Activated naive CD4-positive, alpha-beta T cell treated with anti-CD3 and anti-CD28 coated beads for 36 hours (primary cell): ENCODE measurements at regions not wholly inside any gene's neighbourhood (a gene's known extent, or its start where the extent isn't known, plus 50 kb on each side); places are given as distances from the start of the nearest gene placed in this dataset.

ENCODE experiments used
- CTCF ChIA-PET: fragments of 350-600 bp; sonication (Branson Sonifier 250); formaldehyde crosslinking; loops from one replicate; lab custom pipeline; 2021; ENCODE audit warnings: antibody characterized with exemption; lab: Charles Lee
- DNase-seq: peaks from one replicate; pipeline ENCODE4 v3.0.0-alpha.2; 2020
- H3K27ac Mint-ChIP-seq: one replicate; pipeline ENCODE4 v1.8.0; 2021; ENCODE audit warnings: mild to moderate bottlenecking, mixed read lengths
- H3K27me3 Mint-ChIP-seq: one replicate; pipeline ENCODE4 v1.8.0; 2021; ENCODE audit warnings: low read depth, mixed read lengths
- H3K36me3 Mint-ChIP-seq: one replicate; pipeline ENCODE4 v1.8.0; 2021; ENCODE audit warnings: low read depth, mixed read lengths
- H3K4me1 Mint-ChIP-seq: one replicate; pipeline ENCODE4 v1.8.0; 2021; ENCODE audit warnings: low read depth, mixed read lengths
- H3K4me3 Mint-ChIP-seq: one replicate; pipeline ENCODE4 v1.8.0; 2021; ENCODE audit warnings: mild to moderate bottlenecking, moderate library complexity, mixed read lengths
- H3K9me3 Mint-ChIP-seq: one replicate; pipeline ENCODE4 v1.8.0; 2021; ENCODE audit warnings: mixed read lengths
- intact Hi-C: fragments of 100-400 bp; cut with micrococcal nuclease; formaldehyde crosslinking; loops from one replicate; pipeline ENCODE4 v1.15.1; 2023

DNA sequence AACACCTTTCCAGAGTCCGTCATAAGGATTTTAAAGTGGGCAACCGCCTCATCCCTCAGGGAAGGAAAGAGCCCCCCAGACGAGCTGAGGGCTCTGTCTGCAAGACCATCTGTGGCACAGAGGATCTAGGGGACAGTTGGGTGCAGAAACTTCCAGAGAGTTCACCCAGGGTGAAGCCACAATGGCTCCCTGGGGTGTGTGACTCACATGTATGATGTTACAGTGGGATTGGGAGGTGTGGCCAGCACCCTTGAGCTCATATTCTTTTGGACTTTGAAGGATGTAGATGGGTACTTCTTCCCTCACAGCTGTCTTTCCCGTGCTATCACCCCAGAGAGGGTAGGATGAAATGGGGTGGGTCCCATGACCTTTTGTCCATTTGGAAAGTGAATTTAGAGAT, 95.5 kb downstream of the NCR2 start:
- no peak overlapping the region for H3K4me3 Mint-ChIP-seq
- intact Hi-C loops = no loop called here
- no peak overlapping the region for H3K27ac Mint-ChIP-seq
- peaks cover 12% of the 10 kb centered on the region for H3K4me1 Mint-ChIP-seq
- peaks cover 26% of the 10 kb centered on the region for H3K27me3 Mint-ChIP-seq
- DNase-seq = no peak
- CTCF ChIA-PET = interaction anchor here (1.4 to 1.5 kb wide), 2 partner anchors 14 to 123 kb away, joined by 3 to 5 read pairs; no protein-coding TSS in a partner anchor
- H3K9me3 Mint-ChIP-seq = no peaks in the 10 kb centered on the region
- no peaks in the 10 kb centered on the region for H3K36me3 Mint-ChIP-seq

GRCh38 chr6:41432280-41432679, 96.9 kb downstream of the NCR2 start:
- no peak overlapping the region for H3K4me3 Mint-ChIP-seq
- H3K27me3 Mint-ChIP-seq = peaks cover 26% of the 10 kb centered on the region
- DNase-seq = no peak
- CTCF ChIA-PET = interaction anchor here (0.8 to 0.9 kb wide), 2 partner anchors 11 to 171 kb away, joined by 3 read pairs; no protein-coding TSS in a partner anchor
- H3K9me3 Mint-ChIP-seq = no peaks in the 10 kb centered on the region
- intact Hi-C loops = no loop called here
- peaks cover 12% of the 10 kb centered on the region for H3K4me1 Mint-ChIP-seq
- no peaks in the 10 kb centered on the region for H3K36me3 Mint-ChIP-seq
- H3K27ac Mint-ChIP-seq = no peak overlapping the region

DNA sequence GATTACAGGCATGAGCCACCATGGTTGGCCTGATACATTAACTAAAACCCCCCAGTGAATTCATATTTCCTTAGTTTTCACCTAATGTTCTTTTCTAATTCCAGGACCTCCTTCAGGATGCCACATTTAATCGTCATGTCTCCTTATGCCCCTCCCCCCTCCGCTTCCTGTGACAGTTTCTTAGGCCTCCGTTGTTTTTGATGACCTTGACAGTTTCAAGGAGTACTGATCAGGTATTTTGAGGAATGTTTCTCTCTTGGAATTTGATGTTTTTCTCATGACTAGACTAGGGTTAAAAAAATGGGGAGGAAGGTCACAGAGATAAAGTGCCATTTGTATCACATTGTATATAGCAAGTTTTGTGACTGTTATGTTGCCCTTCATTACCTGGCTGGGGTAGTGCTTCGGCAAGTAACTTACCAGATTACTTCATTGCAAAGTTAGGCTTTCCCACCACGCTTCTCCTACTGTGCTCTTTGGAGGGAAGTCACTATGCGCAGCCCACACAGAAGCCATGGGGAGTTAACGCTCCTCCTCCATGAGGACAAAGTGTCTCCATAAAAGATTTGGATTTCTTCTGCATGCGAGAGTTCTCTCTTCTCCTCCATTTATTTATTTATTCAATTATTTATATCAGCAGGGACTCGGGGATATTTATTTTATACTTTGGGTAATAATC, 99.5 kb downstream of the NCR2 start:
- CTCF ChIA-PET = interaction anchor here (1.3 kb wide), 1 partner anchor 10 kb away, joined by 3 read pairs; no protein-coding TSS in a partner anchor
- Mint-ChIP-seq H3K36me3 (no peaks in the 10 kb centered on the region), H3K27me3 (peaks cover 14% of the 10 kb centered on the region), H3K4me3 (no peak overlapping the region), H3K4me1 (peaks cover 11% of the 10 kb centered on the region), H3K9me3 (no peaks in the 10 kb centered on the region), H3K27ac (no peak overlapping the region)
- no peak for DNase-seq
- intact Hi-C loops = no loop called here

- Mint-ChIP-seq H3K4me1 (peaks cover 37% of the 10 kb centered on the region), H3K27me3 (peaks cover 5% of the 10 kb centered on the region), H3K9me3 (no peaks in the 10 kb centered on the region), H3K27ac (peak overlapping the region; percentile 22), H3K4me3 (no peak overlapping the region), H3K36me3 (no peaks in the 10 kb centered on the region)
- intact Hi-C loops = no loop called here
- no peak for DNase-seq
- CTCF ChIA-PET = interaction anchor here (0.9 kb wide), 1 partner anchor 16 kb away, joined by 3 read pairs; no protein-coding TSS in a partner anchor
Observed at GRCh38 chr6:41437604-41438003, 102.2 kb downstream of the NCR2 start.

GRCh38 chr6:41438746-41439145, 103.3 kb downstream of the NCR2 start:
- H3K4me3 Mint-ChIP-seq = no peak overlapping the region
- intact Hi-C loops = no loop called here
- no peaks in the 10 kb centered on the region for H3K36me3 Mint-ChIP-seq
- peaks cover 40% of the 10 kb centered on the region for H3K4me1 Mint-ChIP-seq
- CTCF ChIA-PET = interaction anchor here (0.7 kb wide), 1 partner anchor 162 kb away, joined by 4 read pairs; no protein-coding TSS in a partner anchor
- no peak for DNase-seq
- no peaks in the 10 kb centered on the region for H3K9me3 Mint-ChIP-seq
- H3K27ac Mint-ChIP-seq = peak overlapping the region; percentile 38
- H3K27me3 Mint-ChIP-seq = peaks cover 5% of the 10 kb centered on the region

DNA sequence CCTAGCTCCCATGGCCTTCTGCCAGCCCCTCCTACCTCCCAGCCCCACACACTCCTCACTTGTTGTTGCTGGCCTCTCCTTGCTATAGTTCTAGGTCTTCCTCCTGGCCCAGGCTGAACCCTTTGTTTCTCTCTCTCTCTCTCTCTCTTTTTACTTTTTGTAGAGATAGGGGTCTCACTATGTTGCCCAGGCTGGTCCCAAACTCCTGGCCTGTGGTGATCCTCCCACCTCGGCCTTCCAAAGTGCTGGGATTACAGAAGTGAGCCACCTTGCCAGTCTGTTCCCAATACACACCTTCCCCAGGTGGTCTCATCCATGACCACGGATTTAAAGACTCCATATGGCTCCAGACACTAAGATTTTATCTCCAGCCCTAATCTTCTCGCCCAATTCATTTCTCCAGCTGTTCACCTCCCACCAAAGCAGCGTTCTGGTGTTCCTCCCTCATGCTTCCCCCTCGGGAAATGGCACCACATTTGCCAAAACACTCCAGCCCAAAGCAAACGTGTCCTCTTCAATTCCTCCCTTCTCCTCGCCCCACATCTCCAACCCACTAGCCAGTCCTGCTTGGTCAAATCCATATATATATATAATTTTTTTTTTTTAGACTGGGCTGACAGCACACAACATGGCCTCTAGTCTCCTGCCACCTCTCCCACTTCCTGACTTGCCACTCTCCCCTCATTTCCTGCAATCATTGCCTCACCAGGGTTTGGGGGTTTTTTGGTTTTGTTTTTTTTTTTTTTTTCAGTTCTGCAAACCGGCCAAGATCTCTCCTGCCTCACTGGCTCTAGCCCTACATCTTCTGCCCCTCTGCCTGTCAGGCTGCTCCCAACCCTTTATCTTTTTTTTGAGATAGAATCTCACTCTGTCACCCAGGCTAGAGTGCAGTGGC, 104.4 kb downstream of the NCR2 start:
- Mint-ChIP-seq H3K4me1 (peaks cover 40% of the 10 kb centered on the region), H3K36me3 (no peaks in the 10 kb centered on the region), H3K4me3 (no peak overlapping the region), H3K27ac (peak overlapping the region; percentile 79), H3K9me3 (no peaks in the 10 kb centered on the region), H3K27me3 (peaks cover 5% of the 10 kb centered on the region)
- DNase-seq = peak; percentile 64
- intact Hi-C loops = loop anchor here (1.0 to 5.0 kb wide), 2 partner anchors 93 to 108 kb away; partner anchors contain the start of gene FOXP4
- CTCF ChIA-PET = no interaction called here

DNA sequence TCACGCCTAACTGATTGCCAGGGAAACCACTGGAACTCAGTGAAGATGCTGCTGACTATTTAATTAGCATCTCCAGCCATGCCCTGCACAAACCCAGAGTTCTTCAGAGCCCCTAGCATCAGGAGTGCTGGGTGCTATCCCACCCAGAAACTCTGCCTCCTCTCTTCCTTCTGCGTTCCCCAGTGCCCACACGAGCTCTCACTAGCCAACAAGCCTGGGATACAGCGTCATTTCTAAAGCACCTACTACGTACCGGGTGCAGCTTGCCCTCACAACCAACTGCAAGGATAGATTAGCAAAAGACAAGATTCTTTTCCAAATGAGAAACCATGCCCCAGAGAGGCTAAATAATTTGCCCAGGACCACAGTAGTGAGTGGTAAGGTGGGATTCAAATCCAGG, 105.2 kb upstream of the FOXP4 start:
- CTCF ChIA-PET = no interaction called here
- Mint-ChIP-seq H3K4me3 (no peak overlapping the region), H3K27me3 (peaks cover 5% of the 10 kb centered on the region), H3K9me3 (no peaks in the 10 kb centered on the region), H3K27ac (peak overlapping the region; percentile 21), H3K36me3 (no peaks in the 10 kb centered on the region), H3K4me1 (peaks cover 40% of the 10 kb centered on the region)
- intact Hi-C loops = loop anchor here (1.0 to 5.0 kb wide), 2 partner anchors 91 to 106 kb away; partner anchors contain the start of gene FOXP4
- DNase-seq = no peak

GRCh38 chr6:41441598-41442351, 104.4 kb upstream of the FOXP4 start:
- Mint-ChIP-seq H3K4me1 (peaks cover 40% of the 10 kb centered on the region), H3K27ac (peak overlapping the region; percentile 60), H3K36me3 (no peaks in the 10 kb centered on the region), H3K9me3 (no peaks in the 10 kb centered on the region), H3K27me3 (peaks cover 5% of the 10 kb centered on the region), H3K4me3 (no peak overlapping the region)
- intact Hi-C loops = loop anchor here (5.0 kb wide), 1 partner anchor 106 kb away; the partner anchor contains the start of gene FOXP4
- CTCF ChIA-PET = interaction anchor here (0.6 to 4.3 kb wide), 6 partner anchors 17 to 150 kb away, joined by 3 to 26 read pairs (median 4); no protein-coding TSS in a partner anchor
- DNase-seq = peak; percentile 38

DNA sequence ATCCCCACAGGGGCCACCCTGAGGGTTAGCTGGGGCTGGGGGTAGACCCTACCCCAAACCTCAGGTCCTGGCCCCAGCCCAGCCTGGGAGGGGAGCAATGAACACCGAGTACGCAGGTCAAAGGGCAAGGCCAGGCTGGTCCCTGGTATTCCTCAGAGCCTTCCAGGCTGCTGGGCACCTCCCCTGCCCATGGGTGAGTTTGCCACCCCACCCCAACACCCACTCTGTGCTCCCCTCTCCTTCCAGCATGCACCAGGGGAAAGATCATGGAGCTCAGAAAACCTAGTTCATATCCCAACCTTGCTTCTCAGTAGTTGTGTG, 103.9 kb upstream of the FOXP4 start:
- DNase-seq = no peak
- Mint-ChIP-seq H3K9me3 (no peaks in the 10 kb centered on the region), H3K4me1 (peaks cover 40% of the 10 kb centered on the region), H3K27ac (no peak overlapping the region), H3K27me3 (peaks cover 5% of the 10 kb centered on the region), H3K36me3 (no peaks in the 10 kb centered on the region), H3K4me3 (no peak overlapping the region)
- CTCF ChIA-PET = interaction anchor here (0.6 to 4.3 kb wide), 8 partner anchors 8 to 150 kb away, joined by 3 to 26 read pairs (median 4); no protein-coding TSS in a partner anchor
- intact Hi-C loops = loop anchor here (5.0 kb wide), 1 partner anchor 105 kb away; the partner anchor contains the start of gene FOXP4

DNA sequence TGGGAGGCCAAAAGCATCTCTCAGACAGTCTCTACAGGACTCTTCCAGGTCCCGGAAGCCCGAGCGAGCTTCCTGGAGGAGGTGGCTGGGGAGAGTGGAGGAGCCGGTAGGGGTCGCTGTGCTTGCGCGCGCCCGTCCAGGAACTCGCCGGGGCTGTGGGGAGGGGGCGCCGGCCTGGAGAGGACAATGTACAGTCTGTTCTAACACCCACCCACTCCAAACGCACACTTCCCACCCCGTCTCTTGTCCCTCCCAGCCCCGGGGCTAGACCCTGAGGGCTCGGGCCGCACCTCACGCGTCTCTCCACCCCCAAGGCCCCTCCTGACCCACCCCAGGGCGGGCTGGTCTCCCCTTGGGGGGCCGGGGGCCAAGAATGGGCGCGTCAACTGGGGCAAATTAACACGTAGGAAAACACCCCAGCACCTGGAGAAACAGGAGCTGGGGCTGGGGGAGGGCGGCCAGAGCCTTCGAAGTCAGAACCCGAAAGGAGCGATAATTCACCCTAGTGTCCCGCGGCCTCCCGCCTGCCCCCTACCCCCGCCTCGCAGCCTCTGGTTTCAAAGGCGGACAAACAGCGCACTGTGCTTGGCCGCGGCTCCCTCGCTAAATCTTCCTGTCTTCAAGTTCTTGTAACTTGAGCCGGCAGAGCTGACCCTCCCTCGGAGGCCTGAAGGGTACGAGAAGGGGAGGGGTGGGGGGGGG, 103.2 kb upstream of the FOXP4 start:
- peaks cover 40% of the 10 kb centered on the region for H3K4me1 Mint-ChIP-seq
- peak; percentile 47 for DNase-seq
- no peaks in the 10 kb centered on the region for H3K36me3 Mint-ChIP-seq
- no peaks in the 10 kb centered on the region for H3K9me3 Mint-ChIP-seq
- no peak overlapping the region for H3K27ac Mint-ChIP-seq
- H3K4me3 Mint-ChIP-seq = no peak overlapping the region
- intact Hi-C loops = loop anchor here (5.0 kb wide), 1 partner anchor 104 kb away; the partner anchor contains the start of gene FOXP4
- CTCF ChIA-PET = interaction anchor here (0.6 to 4.3 kb wide), 11 partner anchors 9 to 149 kb away, joined by 3 to 26 read pairs (median 3); no protein-coding TSS in a partner anchor
- peaks cover 5% of the 10 kb centered on the region for H3K27me3 Mint-ChIP-seq
